Vagina (tissue), 2 donors: ENCODE measurements at regions not wholly inside any gene's neighbourhood (a gene's known extent, or its start where the extent isn't known, plus 50 kb on each side); places are given as distances from the start of the nearest gene placed in this dataset.

ENCODE experiments used
- POLR2A ChIP-seq, 2 donors: fragments of 450-650 bp; IDR thresholded peaks; one replicate each; pipeline ENCODE4 v1.6.1; 2017; ENCODE audit warnings: antibody characterized with exemption in 2 of 2, mild to moderate bottlenecking in 2 of 2, moderate library complexity in 2 of 2
- POLR2AphosphoS5 ChIP-seq, 2 donors: sonication (generic); formaldehyde crosslinking; IDR thresholded peaks; one replicate each; pipeline ENCODE4 v1.9.0; 2017; ENCODE audit warnings: antibody characterized with exemption in 2 of 2, mild to moderate bottlenecking in 2 of 2, low read depth in 1 of 2; ENCODE audit not compliant: insufficient read depth in 1 of 2
- TF ChIP-seq, protein P1 (sequence below), 3 experiments: fragments of 450-650 bp in 2 of 3; fragments of 200-600 bp in 1 of 3; sonication (generic) in 1 of 3; IDR thresholded peaks; one replicate each; pipeline ENCODE4 v1.5.1; 2017 to 2019; ENCODE audit warnings: antibody characterized with exemption in 3 of 3, mild to moderate bottlenecking in 2 of 3, moderate library complexity in 2 of 3

DNA sequence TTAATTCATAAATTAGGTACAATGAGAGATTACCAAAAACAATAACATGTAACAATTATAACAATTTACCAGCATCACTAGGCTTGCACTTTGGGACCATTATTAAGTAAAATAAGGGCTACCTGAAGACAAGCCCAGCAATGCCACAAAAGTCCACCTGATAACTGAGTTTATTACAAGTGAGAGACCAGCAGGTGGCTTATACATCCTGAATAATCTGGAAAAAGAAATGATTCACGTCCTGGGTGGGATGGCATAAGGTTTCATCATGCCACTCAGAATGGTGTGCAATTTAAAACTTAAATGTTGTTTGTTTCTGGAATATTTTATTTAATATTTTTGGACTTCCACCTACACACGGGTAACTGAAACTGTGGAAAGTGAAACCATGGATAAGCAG, 1287.1 kb upstream of the GBE1 start:
- TF ChIP-seq, protein P1, sequence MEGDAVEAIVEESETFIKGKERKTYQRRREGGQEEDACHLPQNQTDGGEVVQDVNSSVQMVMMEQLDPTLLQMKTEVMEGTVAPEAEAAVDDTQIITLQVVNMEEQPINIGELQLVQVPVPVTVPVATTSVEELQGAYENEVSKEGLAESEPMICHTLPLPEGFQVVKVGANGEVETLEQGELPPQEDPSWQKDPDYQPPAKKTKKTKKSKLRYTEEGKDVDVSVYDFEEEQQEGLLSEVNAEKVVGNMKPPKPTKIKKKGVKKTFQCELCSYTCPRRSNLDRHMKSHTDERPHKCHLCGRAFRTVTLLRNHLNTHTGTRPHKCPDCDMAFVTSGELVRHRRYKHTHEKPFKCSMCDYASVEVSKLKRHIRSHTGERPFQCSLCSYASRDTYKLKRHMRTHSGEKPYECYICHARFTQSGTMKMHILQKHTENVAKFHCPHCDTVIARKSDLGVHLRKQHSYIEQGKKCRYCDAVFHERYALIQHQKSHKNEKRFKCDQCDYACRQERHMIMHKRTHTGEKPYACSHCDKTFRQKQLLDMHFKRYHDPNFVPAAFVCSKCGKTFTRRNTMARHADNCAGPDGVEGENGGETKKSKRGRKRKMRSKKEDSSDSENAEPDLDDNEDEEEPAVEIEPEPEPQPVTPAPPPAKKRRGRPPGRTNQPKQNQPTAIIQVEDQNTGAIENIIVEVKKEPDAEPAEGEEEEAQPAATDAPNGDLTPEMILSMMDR (IDR thresholded peaks at IDR 0.05), result no peak
- TF ChIP-seq POLR2A (IDR thresholded peaks at IDR 0.05), result no peak
- TF ChIP-seq POLR2AphosphoS5 (IDR thresholded peaks at IDR 0.05; ENCODE audit: insufficient read depth in 1 of 2, low read depth in 1 of 2), result no peak
